ENCODE measurements at regions not wholly inside any gene's neighbourhood (a gene's known extent, or its start where the extent isn't known, plus 50 kb on each side); places are given as distances from the start of the nearest gene placed in this dataset.

GRCh38 chr14:62470935-62471334 is 574.3 kb downstream of the KCNH5 start (continued):
- TF ChIP-seq SMARCB1 (IDR thresholded peaks at IDR 0.05; ENCODE audit: insufficient read length, low read depth), result no peak

GRCh38 chr14:62491146-62491545 is 554.1 kb downstream of the KCNH5 start:
- intact Hi-C loops (cut with micrococcal nuclease), result no loop called here
- no peak overlapping the region for H3K9ac ChIP-seq (ENCODE audit: insufficient read depth in 1 of 2, low read depth in 2 of 2, low read length in 2 of 2)
- ChIA-PET CTCF (ENCODE audit: low intra/inter-chr PET ratio) (no interaction called here), POLR2A (no interaction called here)
- H4K20me1 ChIP-seq (replicated peaks; ENCODE audit: control insufficient read depth, insufficient read depth, low read length), result no peaks in the 10 kb centered on the region
- H3K4me1 ChIP-seq (replicated peaks in 1 of 2; ENCODE audit: control insufficient read depth in 2 of 2, insufficient read depth in 2 of 2, low read length in 2 of 2), result no peaks in the 10 kb centered on the region
- H3K27me3 ChIP-seq (ENCODE audit: control insufficient read depth in 2 of 2, insufficient read depth in 2 of 2, low read length in 2 of 2), result no peaks in the 10 kb centered on the region
- TF ChIP-seq STAT5B (CRISPR knock-in tag; IDR thresholded peaks at IDR 0.05) (no peak), CHD1 (IDR thresholded peaks at IDR 0.05; ENCODE audit: low read length) (no peak), ZNF316 (IDR thresholded peaks at IDR 0.05) (no peak), ZNF224 (CRISPR knock-in tag; IDR thresholded peaks at IDR 0.05) (no peak), ZNF282 (CRISPR knock-in tag; IDR thresholded peaks at IDR 0.05) (no peak), MLLT1 (IDR thresholded peaks at IDR 0.05) (no peak), HOXB6 (CRISPR knock-in tag; IDR thresholded peaks at IDR 0.05; ENCODE audit: borderline replicate concordance) (no peak), MCM3 (IDR thresholded peaks at IDR 0.05) (no peak), POU5F1 (IDR thresholded peaks at IDR 0.05; ENCODE audit: borderline replicate concordance, low read depth, low read length, partially characterized antibody) (no peak)
- H2AFZ ChIP-seq (ENCODE audit: low read depth, low read length), result no peak overlapping the region
- H3K9me3 ChIP-seq (replicated peaks; ENCODE audit: control insufficient read depth, insufficient read depth, low read depth, low read length), result no peaks in the 10 kb centered on the region
- in situ Hi-C loops (cut with MboI), result no loop called here
- no peak for ATAC-seq
- H3K27ac ChIP-seq (ENCODE audit: extremely low read depth, low read depth, low read length), result no peak overlapping the region
- FAIRE-seq, result no peak
- no peaks in the 10 kb centered on the region for H3K79me2 ChIP-seq (ENCODE audit: control insufficient read depth, insufficient read depth, low read length)
- H3K4me2 ChIP-seq (ENCODE audit: insufficient read depth, low read length), result no peak overlapping the region
- no peaks in the 10 kb centered on the region for H3K9me1 ChIP-seq (ENCODE audit: control insufficient read depth, insufficient read depth, low read length)
- no peak for DNase-seq (ENCODE audit: extremely low read depth in 1 of 4, low spot score in 3 of 4)
- no peaks in the 10 kb centered on the region for H3K36me3 ChIP-seq (ENCODE audit: control insufficient read depth, insufficient read depth, low read length)
- no TSS peak for BruUV-seq (replicated peaks)
- 0% methylated on average over 1 of the region's 1 CpG for WGBS (ENCODE audit: insufficient coverage, low coverage, missing lambda C conversion rate)
- H3K4me3 ChIP-seq, result no peak overlapping the region
